Natural killer cell (primary cell): ENCODE measurements at regions not wholly inside any gene's neighbourhood (a gene's known extent, or its start where the extent isn't known, plus 50 kb on each side); places are given as distances from the start of the nearest gene placed in this dataset.

ENCODE experiments used
- ATAC-seq, 3 donors: fragments of 150-1000 bp in 2 of 3; fragments of 200-7000 bp in 1 of 3; cut with Tn5 transposase; 1 replicate in 1 of 3; 2 replicates in 2 of 3; pipeline ENCODE4 v1.10.0; 2021; ENCODE audit warnings: mild to moderate bottlenecking in 2 of 3, moderate library complexity in 2 of 3
- DNase-seq, 2 donors: peaks; one replicate each; pipeline versions ENCODE4 v3.0.0 to v3.0.0-alpha.2; 2013 to 2021; ENCODE audit warnings: mixed read lengths in 1 of 2
- H3K27ac ChIP-seq: one replicate; pipeline ENCODE4 v1.5.1; 2013; ENCODE audit warnings: mild to moderate bottlenecking, low read length
- H3K27me3 ChIP-seq: one replicate; pipeline ENCODE4 v1.6.1; 2013; ENCODE audit warnings: low read length; ENCODE audit not compliant: control insufficient read depth, insufficient read depth
- H3K36me3 ChIP-seq: one replicate; pipeline ENCODE4 v1.6.1; 2013; ENCODE audit warnings: low read length; ENCODE audit not compliant: control insufficient read depth, insufficient read depth
- H3K4me1 ChIP-seq: one replicate; pipeline ENCODE4 v1.6.1; 2013; ENCODE audit warnings: low read length; ENCODE audit not compliant: control insufficient read depth, insufficient read depth
- H3K4me3 ChIP-seq: one replicate; pipeline ENCODE4 v1.5.1; 2013; ENCODE audit warnings: low read length
- H3K9me3 ChIP-seq: one replicate; pipeline ENCODE4 v1.6.1; 2013; ENCODE audit warnings: low read length; ENCODE audit not compliant: control insufficient read depth, insufficient read depth
- H3K27ac Mint-ChIP-seq, 2 donors: one replicate each; pipeline ENCODE4 v1.8.0; 2022; ENCODE audit warnings: mild to moderate bottlenecking in 2 of 2, mixed read lengths in 2 of 2, moderate library complexity in 1 of 2
- H3K27me3 Mint-ChIP-seq, 2 donors: one replicate each; pipeline ENCODE4 v1.8.0; 2022; ENCODE audit warnings: low read depth in 2 of 2, mixed read lengths in 2 of 2
- H3K36me3 Mint-ChIP-seq: one replicate; pipeline ENCODE4 v1.8.0; 2022; ENCODE audit warnings: mixed read lengths
- H3K4me1 Mint-ChIP-seq, 2 donors: one replicate each; pipeline ENCODE4 v1.8.0; 2022; ENCODE audit warnings: mixed read lengths in 2 of 2
- H3K4me3 Mint-ChIP-seq: one replicate; pipeline ENCODE4 v1.8.0; 2022; ENCODE audit warnings: mild to moderate bottlenecking, moderate library complexity, mixed read lengths
- H3K9me3 Mint-ChIP-seq, 2 donors: one replicate each; pipeline ENCODE4 v1.8.0; 2022; ENCODE audit warnings: mixed read lengths in 2 of 2
- WGBS: methylation state at CpG from one replicate; pipeline ENCODE4 v1.1.7; 2013; ENCODE audit warnings: missing lambda C conversion rate; ENCODE audit not compliant: insufficient coverage; 5-methylcytosine and 5-hydroxymethylcytosine counted together
- intact Hi-C: fragments of 100-400 bp; cut with micrococcal nuclease; formaldehyde crosslinking; loops from one replicate; pipeline ENCODE4 v1.14.2; 2022
- TF ChIP-seq, protein P1 (sequence below): fragments of 200-600 bp; IDR thresholded peaks from one replicate; pipeline ENCODE4 v1.8.0; 2022; ENCODE audit warnings: antibody characterized with exemption

DNA sequence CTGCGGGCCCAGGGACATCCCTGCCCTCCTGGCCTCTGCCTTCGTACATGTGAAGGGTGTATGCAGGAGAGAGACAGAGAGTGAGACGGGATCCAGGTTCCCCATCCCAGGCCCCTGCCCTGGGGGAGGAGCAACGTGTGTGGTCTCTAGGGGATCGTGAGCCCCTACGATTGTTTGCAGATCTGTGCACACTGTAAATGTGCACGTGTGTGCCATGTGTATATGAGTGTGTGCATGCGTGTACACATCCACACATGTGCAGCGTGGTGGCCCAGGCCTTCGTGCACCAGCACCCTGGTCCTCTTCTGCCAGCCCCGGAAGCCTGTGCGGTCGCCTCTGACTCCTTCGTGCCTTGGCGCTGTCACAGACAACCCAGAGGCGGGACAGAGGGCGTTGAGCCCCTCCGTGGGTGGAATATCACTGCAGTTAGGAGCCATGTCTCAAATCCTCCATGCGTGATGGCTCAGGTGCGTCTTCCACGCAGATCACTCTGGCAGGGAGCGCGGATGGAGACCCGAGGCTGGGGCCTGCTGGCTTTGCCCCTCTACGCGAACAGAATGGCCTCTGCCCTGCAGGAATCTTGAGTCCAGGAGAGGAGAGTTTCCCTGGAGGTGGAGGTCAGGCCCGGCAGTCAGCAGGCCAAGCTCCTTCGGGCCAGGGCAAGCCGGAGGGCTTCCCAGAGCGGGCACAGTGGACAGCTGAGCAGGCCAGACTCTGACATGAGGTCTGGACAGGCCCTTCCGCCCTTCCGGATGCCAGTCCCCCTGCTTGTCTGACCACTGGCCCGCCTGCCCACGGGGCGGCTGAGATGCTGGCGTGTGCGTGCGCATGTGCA, 97.5 kb downstream of the UNCX start:
- no peak overlapping the region for H3K27ac Mint-ChIP-seq
- no peaks in the 10 kb centered on the region for H3K27me3 ChIP-seq
- whole genome bisulfite sequencing, result 86% methylated on average over 38 of the region's 38 CpGs

DNA sequence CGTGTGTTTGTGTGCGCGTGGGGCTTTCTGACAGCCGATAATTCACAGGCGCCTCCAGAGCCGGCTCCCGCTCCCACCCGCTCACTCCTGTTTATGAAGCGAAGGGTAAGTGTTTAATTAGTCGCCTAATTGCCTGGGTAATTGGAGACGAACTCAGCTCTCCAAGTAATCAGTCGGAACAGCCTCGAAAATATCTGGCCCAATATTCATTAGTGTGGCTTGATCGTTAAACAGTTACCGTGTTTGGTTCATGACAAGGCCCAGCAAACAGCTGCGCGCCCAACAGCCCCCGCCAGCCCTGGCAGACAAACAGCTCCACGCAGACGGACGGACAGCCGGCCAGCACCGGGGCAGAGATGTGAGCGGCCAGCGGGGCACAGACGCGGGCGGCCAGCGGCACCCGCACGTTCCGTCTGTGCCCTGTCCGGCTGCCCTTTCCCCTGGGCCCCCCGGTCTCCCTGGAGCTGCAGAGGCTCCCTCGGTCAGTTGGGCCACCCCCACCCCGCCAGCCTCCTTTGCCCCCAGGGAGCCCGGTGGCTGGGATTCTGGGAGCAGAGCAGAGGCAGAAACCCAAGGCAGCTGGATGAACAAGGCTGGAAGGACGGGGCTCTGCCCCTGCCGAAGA, 98.2 kb downstream of the UNCX start:
- Histone ChIP-seq H3K4me1 (no peaks in the 10 kb centered on the region), H3K27ac (no peak overlapping the region), H3K9me3 (no peaks in the 10 kb centered on the region), H3K4me3 (no peak overlapping the region), H3K27me3 (no peaks in the 10 kb centered on the region), H3K36me3 (no peaks in the 10 kb centered on the region)
- no peak overlapping the region for H3K27ac Mint-ChIP-seq
- H3K9me3 Mint-ChIP-seq, result no peaks in the 10 kb centered on the region
- ATAC-seq, result no peak
- peaks cover 0 to 5% of the 10 kb centered on the region in 2 donors for H3K27me3 Mint-ChIP-seq
- TF ChIP-seq, protein P1, sequence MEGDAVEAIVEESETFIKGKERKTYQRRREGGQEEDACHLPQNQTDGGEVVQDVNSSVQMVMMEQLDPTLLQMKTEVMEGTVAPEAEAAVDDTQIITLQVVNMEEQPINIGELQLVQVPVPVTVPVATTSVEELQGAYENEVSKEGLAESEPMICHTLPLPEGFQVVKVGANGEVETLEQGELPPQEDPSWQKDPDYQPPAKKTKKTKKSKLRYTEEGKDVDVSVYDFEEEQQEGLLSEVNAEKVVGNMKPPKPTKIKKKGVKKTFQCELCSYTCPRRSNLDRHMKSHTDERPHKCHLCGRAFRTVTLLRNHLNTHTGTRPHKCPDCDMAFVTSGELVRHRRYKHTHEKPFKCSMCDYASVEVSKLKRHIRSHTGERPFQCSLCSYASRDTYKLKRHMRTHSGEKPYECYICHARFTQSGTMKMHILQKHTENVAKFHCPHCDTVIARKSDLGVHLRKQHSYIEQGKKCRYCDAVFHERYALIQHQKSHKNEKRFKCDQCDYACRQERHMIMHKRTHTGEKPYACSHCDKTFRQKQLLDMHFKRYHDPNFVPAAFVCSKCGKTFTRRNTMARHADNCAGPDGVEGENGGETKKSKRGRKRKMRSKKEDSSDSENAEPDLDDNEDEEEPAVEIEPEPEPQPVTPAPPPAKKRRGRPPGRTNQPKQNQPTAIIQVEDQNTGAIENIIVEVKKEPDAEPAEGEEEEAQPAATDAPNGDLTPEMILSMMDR, result no peak
- H3K36me3 Mint-ChIP-seq, result no peaks in the 10 kb centered on the region
- intact Hi-C loops, result no loop called here
- H3K4me3 Mint-ChIP-seq, result no peak overlapping the region
- WGBS, result 90% methylated on average over 39 of the region's 39 CpGs
- no peak for DNase-seq
- no peaks in the 10 kb centered on the region for H3K4me1 Mint-ChIP-seq

More for the DNA sequence above, 97.5 kb downstream of the UNCX start:
- ATAC-seq (no peak), DNase-seq (no peak)
- H3K36me3 Mint-ChIP-seq, result no peaks in the 10 kb centered on the region
- H3K4me1 ChIP-seq, result no peaks in the 10 kb centered on the region
- no peaks in the 10 kb centered on the region for H3K9me3 Mint-ChIP-seq
- H3K4me1 Mint-ChIP-seq, result no peaks in the 10 kb centered on the region
- H3K4me3 Mint-ChIP-seq, result no peak overlapping the region
- no peak overlapping the region for H3K4me3 ChIP-seq
- H3K36me3 ChIP-seq, result no peaks in the 10 kb centered on the region
- no peak overlapping the region for H3K27ac ChIP-seq
- peaks cover 0 to 5% of the 10 kb centered on the region in 2 donors for H3K27me3 Mint-ChIP-seq
- intact Hi-C loops, result no loop called here
- no peaks in the 10 kb centered on the region for H3K9me3 ChIP-seq
- TF ChIP-seq, protein P1, result no peak

DNA sequence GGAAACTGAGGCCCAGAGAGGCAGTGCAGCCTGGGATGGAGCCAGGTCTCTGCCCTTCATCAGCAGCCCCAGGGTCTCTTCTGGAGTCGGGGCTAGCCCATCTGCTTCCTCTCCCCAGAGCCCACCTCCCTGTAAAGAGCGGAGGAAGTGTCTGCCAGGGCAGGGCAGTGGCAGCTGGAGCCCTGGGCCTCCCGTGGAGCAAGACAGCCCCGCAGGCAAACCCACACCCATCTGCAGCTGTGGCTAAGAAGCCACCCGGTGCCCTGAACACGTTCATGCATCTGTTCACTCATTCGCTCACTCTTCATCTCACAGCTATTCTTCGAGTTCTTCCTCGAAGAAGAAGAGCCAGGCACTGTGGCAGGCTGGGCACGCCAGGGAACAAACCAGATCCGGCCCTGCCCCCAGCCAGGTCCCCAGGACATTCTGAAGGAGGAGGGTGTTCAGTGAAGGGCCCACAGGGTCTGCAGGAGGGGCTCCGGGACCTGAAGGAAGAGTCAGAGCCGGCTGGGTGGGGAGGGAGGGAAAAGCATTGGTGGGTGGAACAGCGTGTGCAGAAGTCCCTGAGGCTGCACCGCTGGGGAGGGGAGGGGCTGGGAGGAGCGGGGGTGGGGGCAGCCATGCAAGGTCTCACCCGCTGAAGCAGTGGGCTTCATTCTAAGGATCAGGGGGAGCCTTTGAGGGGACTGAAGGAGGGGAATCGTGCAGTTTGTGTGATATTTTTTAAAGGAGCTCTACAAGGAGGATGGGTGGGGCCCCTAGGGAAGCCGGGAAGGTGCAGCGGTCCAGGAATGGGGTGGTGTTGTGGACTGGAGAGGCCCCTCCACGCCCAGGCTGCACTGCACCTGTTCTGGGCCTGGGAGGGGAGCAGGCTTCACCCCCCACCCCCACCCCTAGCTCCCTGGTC, 99.1 kb downstream of the UNCX start:
- H3K9me3 ChIP-seq, result peaks cover 3% of the 10 kb centered on the region
- ATAC-seq, result no peak
- peaks cover 5% of the 10 kb centered on the region in 2 donors for H3K27me3 Mint-ChIP-seq
- 39% methylated on average over 20 of the region's 21 CpGs for WGBS
- DNase-seq, result no peak
- TF ChIP-seq, protein P1, result no peak
- no peaks in the 10 kb centered on the region for H3K9me3 Mint-ChIP-seq
- no peak overlapping the region for H3K27ac ChIP-seq
- no peak overlapping the region for H3K4me3 ChIP-seq
- no peak overlapping the region for H3K27ac Mint-ChIP-seq
- no peaks in the 10 kb centered on the region for H3K36me3 ChIP-seq
- no peaks in the 10 kb centered on the region for H3K27me3 ChIP-seq
- H3K36me3 Mint-ChIP-seq, result peaks cover 6% of the 10 kb centered on the region
- no peak overlapping the region for H3K4me3 Mint-ChIP-seq
- no peaks in the 10 kb centered on the region for H3K4me1 Mint-ChIP-seq
- intact Hi-C loops, result no loop called here
- H3K4me1 ChIP-seq, result no peaks in the 10 kb centered on the region
